ENCODE measurements at regions not wholly inside any gene's neighbourhood (a gene's known extent, or its start where the extent isn't known, plus 50 kb on each side); places are given as distances from the start of the nearest gene placed in this dataset.
"Not testable (repeated sequence)": the region's sequence is repeated elsewhere in the genome, so short reads cannot be mapped to it uniquely, and the experiment has no call there.

GRCh38 chr16:88258764-88259525 lies 123.8 kb upstream of the ZNF469 start:
- not testable (repeated sequence) for H3K27ac ChIP-seq; H3K4me1 ChIP-seq (ENCODE audit: control insufficient read depth in 1 of 2, insufficient read depth in 1 of 2, low read depth in 1 of 2, low read length in 1 of 2); H3K9me3 ChIP-seq; H3K36me3 ChIP-seq; H3K4me3 ChIP-seq (ENCODE audit: low read depth in 1 of 2, low read length in 1 of 2)
- H3K27me3 ChIP-seq, result peaks cover 43% of the 10 kb centered on the region

GRCh38 chr16:88259538-88259937 lies 123.2 kb upstream of the ZNF469 start:
- not testable (repeated sequence) for H3K9me3 ChIP-seq; H3K36me3 ChIP-seq; H3K4me3 ChIP-seq (ENCODE audit: low read depth in 1 of 2, low read length in 1 of 2); H3K27ac ChIP-seq; H3K4me1 ChIP-seq (ENCODE audit: control insufficient read depth in 1 of 2, insufficient read depth in 1 of 2, low read depth in 1 of 2, low read length in 1 of 2)
- H3K27me3 ChIP-seq, result peaks cover 49% of the 10 kb centered on the region

DNA sequence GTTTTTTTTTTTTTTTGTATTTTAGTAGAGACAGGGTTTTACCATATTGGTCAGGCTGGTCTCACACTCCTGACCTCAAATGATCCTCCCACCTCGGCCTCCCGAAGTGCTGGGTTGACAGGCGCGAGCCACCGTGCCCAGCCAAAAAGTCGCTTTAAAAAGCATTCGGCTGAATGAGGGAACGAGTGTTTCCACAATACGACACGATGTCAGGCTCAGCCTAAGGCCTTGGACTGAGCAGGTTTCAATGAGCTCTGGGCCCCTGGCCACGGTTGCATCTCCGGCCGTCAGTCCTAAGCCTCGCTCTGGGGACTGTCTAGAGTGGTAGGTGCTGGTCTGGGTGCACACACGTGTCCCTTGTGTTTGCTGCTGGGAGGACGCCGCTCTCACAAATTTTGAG lies 122.6 kb upstream of the ZNF469 start:
- not testable (repeated sequence) for H3K36me3 ChIP-seq; H3K4me3 ChIP-seq (ENCODE audit: low read depth in 1 of 2, low read length in 1 of 2); H3K27ac ChIP-seq; H3K9me3 ChIP-seq; H3K4me1 ChIP-seq (ENCODE audit: control insufficient read depth in 1 of 2, insufficient read depth in 1 of 2, low read depth in 1 of 2, low read length in 1 of 2)
- peaks cover 55% of the 10 kb centered on the region for H3K27me3 ChIP-seq

GRCh38 chr16:88260881-88261665 lies 121.7 kb upstream of the ZNF469 start:
- H3K36me3 ChIP-seq; H3K27ac ChIP-seq; H3K4me3 ChIP-seq (ENCODE audit: low read depth in 1 of 2, low read length in 1 of 2); H3K9me3 ChIP-seq; H3K4me1 ChIP-seq (ENCODE audit: control insufficient read depth in 1 of 2, insufficient read depth in 1 of 2, low read depth in 1 of 2, low read length in 1 of 2): not testable (repeated sequence)
- peaks cover 64% of the 10 kb centered on the region for H3K27me3 ChIP-seq

DNA sequence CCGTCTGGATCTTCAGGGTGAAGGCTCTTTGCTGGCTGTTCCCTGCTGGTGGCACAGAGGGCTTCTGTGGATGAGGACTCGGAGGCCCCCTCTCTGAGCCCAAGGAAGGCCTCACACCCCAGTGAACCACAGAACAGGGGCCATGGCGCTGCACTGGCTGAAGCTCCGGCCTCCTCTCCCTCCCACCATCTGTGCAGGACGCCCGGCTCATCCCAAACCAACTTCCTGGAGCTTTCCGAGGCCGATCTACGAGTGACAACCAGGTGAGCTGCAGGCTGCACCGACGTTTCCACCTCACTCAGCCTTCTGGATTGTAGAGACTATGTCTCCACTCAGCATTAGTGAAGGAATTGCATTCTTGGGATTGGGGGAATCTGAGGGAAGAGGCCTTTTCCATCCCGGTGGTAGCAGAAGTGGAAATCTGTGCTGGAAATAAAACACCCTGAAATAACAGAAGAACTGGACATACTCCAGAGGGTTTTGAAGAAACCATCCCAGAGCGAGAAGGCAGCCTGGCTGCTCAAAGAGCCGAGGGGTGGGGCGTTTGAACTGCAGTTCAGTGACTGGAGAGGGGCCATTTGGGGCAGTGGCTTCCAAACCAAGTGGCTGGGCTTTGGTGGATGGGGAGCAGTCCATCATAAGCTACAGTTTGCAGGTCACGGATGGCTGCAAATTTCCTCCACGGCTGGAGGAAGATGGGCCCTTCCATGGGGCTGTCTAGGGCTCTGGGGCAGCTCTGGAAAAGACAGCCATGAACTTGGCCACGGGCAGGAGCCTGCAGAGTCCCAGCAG lies 120.7 kb upstream of the ZNF469 start:
- not testable (repeated sequence) for H3K4me3 ChIP-seq (ENCODE audit: low read depth in 1 of 2, low read length in 1 of 2)

GRCh38 chr16:88262858-88263563 lies 119.7 kb upstream of the ZNF469 start:
- peaks cover 60% of the 10 kb centered on the region for H3K27me3 ChIP-seq
- H3K27ac ChIP-seq; H3K9me3 ChIP-seq; H3K36me3 ChIP-seq; H3K4me3 ChIP-seq (ENCODE audit: low read depth in 1 of 2, low read length in 1 of 2); H3K4me1 ChIP-seq (ENCODE audit: control insufficient read depth in 1 of 2, insufficient read depth in 1 of 2, low read depth in 1 of 2, low read length in 1 of 2): not testable (repeated sequence)

More for the DNA sequence above, 120.7 kb upstream of the ZNF469 start:
- not testable (repeated sequence) for H3K27ac ChIP-seq; H3K36me3 ChIP-seq; H3K4me1 ChIP-seq (ENCODE audit: control insufficient read depth in 1 of 2, insufficient read depth in 1 of 2, low read depth in 1 of 2, low read length in 1 of 2); H3K9me3 ChIP-seq
- H3K27me3 ChIP-seq, result peaks cover 64% of the 10 kb centered on the region

- not testable (repeated sequence) for H3K9me3 ChIP-seq; H3K4me1 ChIP-seq (ENCODE audit: control insufficient read depth in 1 of 2, insufficient read depth in 1 of 2, low read depth in 1 of 2, low read length in 1 of 2); H3K27ac ChIP-seq; H3K36me3 ChIP-seq; H3K4me3 ChIP-seq (ENCODE audit: low read depth in 1 of 2, low read length in 1 of 2)
- H3K27me3 ChIP-seq, result peaks cover 52% of the 10 kb centered on the region
These were observed 119.0 kb upstream of the ZNF469 start for GRCh38 chr16:88263681-88264287.

GRCh38 chr16:88264641-88265285 lies 118.0 kb upstream of the ZNF469 start:
- no peaks in the 10 kb centered on the region for H3K4me1 ChIP-seq (ENCODE audit: control insufficient read depth in 1 of 2, insufficient read depth in 1 of 2, low read depth in 1 of 2, low read length in 1 of 2)
- no peak overlapping the region for H3K27ac ChIP-seq
- H3K9me3 ChIP-seq, result no peaks in the 10 kb centered on the region
- peaks cover 43% of the 10 kb centered on the region for H3K27me3 ChIP-seq
- no peaks in the 10 kb centered on the region for H3K36me3 ChIP-seq
- no peak for TF ChIP-seq CTCF (IDR thresholded peaks at IDR 0.05)
- no peak overlapping the region for H3K4me3 ChIP-seq (ENCODE audit: low read depth in 1 of 2, low read length in 1 of 2)

GRCh38 chr16:88265286-88265938 lies 117.3 kb upstream of the ZNF469 start:
- peaks cover 36% of the 10 kb centered on the region for H3K27me3 ChIP-seq
- H3K4me1 ChIP-seq (ENCODE audit: control insufficient read depth in 1 of 2, insufficient read depth in 1 of 2, low read depth in 1 of 2, low read length in 1 of 2); H3K4me3 ChIP-seq (ENCODE audit: low read depth in 1 of 2, low read length in 1 of 2); H3K9me3 ChIP-seq; H3K27ac ChIP-seq; H3K36me3 ChIP-seq: not testable (repeated sequence)

DNA sequence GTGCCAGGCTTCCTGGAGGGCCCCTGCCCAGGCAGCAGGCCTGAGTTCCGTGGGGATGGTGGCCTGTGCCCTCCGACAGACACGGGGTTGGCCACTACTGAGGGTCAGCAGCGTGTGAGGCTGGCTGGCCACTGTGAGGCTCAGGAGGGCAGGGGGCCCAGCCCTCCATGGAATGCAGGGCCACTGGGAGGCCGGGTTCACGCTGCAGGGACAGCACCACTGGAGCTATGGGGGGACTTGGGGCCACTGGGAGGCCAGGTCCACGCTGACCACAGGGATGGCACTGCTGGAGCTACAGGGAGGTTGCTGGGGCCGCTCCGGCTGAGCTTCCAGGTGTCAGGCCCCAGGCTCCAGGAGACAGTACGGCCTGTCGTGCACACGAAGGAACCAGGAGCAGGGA lies 116.7 kb upstream of the ZNF469 start:
- not testable (repeated sequence) for H3K4me3 ChIP-seq (ENCODE audit: low read depth in 1 of 2, low read length in 1 of 2); H3K27ac ChIP-seq; H3K4me1 ChIP-seq (ENCODE audit: control insufficient read depth in 1 of 2, insufficient read depth in 1 of 2, low read depth in 1 of 2, low read length in 1 of 2); H3K36me3 ChIP-seq; H3K9me3 ChIP-seq
- peaks cover 30% of the 10 kb centered on the region for H3K27me3 ChIP-seq

All from neutrophil (primary cell).